ENCODE measurements at regions not wholly inside any gene's neighbourhood (a gene's known extent, or its start where the extent isn't known, plus 50 kb on each side); places are given as distances from the start of the nearest gene placed in this dataset.

- no peak for TF ChIP-seq OSR1 (CRISPR knock-in tag; IDR thresholded peaks at IDR 0.05)
- TF ChIP-seq ZFP3 (CRISPR knock-in tag; IDR thresholded peaks at IDR 0.05): no peak
- TF ChIP-seq PATZ1 (CRISPR knock-in tag; IDR thresholded peaks at IDR 0.05; ENCODE audit: borderline replicate concordance): no peak
- no peak for TF ChIP-seq ARNTL (CRISPR knock-in tag; IDR thresholded peaks at IDR 0.05; ENCODE audit: borderline replicate concordance, low read depth)
- TF ChIP-seq SNAI2 (CRISPR knock-in tag; IDR thresholded peaks at IDR 0.05): no peak
Measured at GRCh38 chr5:155815248-155815647, 511.7 kb upstream of the SGCD start.

Data from SK-N-SH treated with all-trans-retinoic acid at 6 μM for 48 hours (cell line).